HAP-1 (cell line): ENCODE measurements at regions not wholly inside any gene's neighbourhood (a gene's known extent, or its start where the extent isn't known, plus 50 kb on each side); places are given as distances from the start of the nearest gene placed in this dataset.

Experiments used
- DNase-seq, 2 experiments: peaks; one replicate each; pipeline ENCODE4 v3.0.0-alpha.2; 2016 to 2020; ENCODE audit warnings: low spot score in 2 of 2
- H3K27me3 ChIP-seq: fragments of 250-450 bp; sonication (Bioruptor Pico); 2 replicates; pipeline ENCODE4 v1.5.1; 2020; ENCODE audit warnings: low read depth, mild to moderate bottlenecking, moderate library complexity
- H3K36me3 ChIP-seq: fragments of 250-450 bp; sonication (Bioruptor Pico); replicated peaks from 2 replicates; pipeline ENCODE4 v1.5.1; 2020; ENCODE audit warnings: mild to moderate bottlenecking
- H3K4me1 ChIP-seq: fragments of 250-450 bp; sonication (Bioruptor Pico); 2 replicates; pipeline ENCODE4 v1.5.1; 2020; ENCODE audit warnings: mild to moderate bottlenecking
- H3K4me3 ChIP-seq: fragments of 250-450 bp; sonication (Bioruptor Pico); 2 replicates; pipeline ENCODE4 v1.5.1; 2020; ENCODE audit warnings: mild to moderate bottlenecking, moderate library complexity
- H3K9me3 ChIP-seq: fragments of 250-450 bp; sonication (Bioruptor Pico); 2 replicates; pipeline ENCODE4 v1.5.1; 2020; ENCODE audit warnings: mild to moderate bottlenecking, moderate library complexity
- in situ Hi-C: fragments of 300-500 bp; cut with MboI; formaldehyde crosslinking; loops from 3 replicates; pipeline ENCODE4 v1.14.3; 2020; ENCODE audit warnings: low sequenced_read_pairs, inconsistent platforms, mixed read lengths

GRCh38 chr1:2943686-2944260, 77.5 kb upstream of the ACTRT2 start:
- peaks cover 16% of the 10 kb centered on the region for H3K27me3 ChIP-seq
- in situ Hi-C loops: no loop called here
- H3K9me3 ChIP-seq: peaks cover 3% of the 10 kb centered on the region; the same call in 1 of the 2 replicates

GRCh38 chr1:2944705-2945104, 76.6 kb upstream of the ACTRT2 start:
- peaks cover 3% of the 10 kb centered on the region; the same call in 1 of the 2 replicates for H3K9me3 ChIP-seq
- H3K36me3 ChIP-seq: no peaks in the 10 kb centered on the region
- H3K27me3 ChIP-seq: peaks cover 20% of the 10 kb centered on the region
- no peak for DNase-seq
- no peak overlapping the region for H3K4me3 ChIP-seq
- H3K4me1 ChIP-seq: no peaks in the 10 kb centered on the region
- in situ Hi-C loops: no loop called here

More at GRCh38 chr1:2943686-2944260, 77.5 kb upstream of the ACTRT2 start:
- no peak for DNase-seq
- H3K4me1 ChIP-seq: no peaks in the 10 kb centered on the region
- H3K36me3 ChIP-seq: no peaks in the 10 kb centered on the region
- H3K4me3 ChIP-seq: no peak overlapping the region

- H3K4me1 ChIP-seq: no peaks in the 10 kb centered on the region
- no peak for DNase-seq
- no peak overlapping the region for H3K4me3 ChIP-seq
- H3K36me3 ChIP-seq: no peaks in the 10 kb centered on the region
- in situ Hi-C loops: no loop called here
- no peaks in the 10 kb centered on the region for H3K9me3 ChIP-seq
- peaks cover 23% of the 10 kb centered on the region for H3K27me3 ChIP-seq
Measured at GRCh38 chr1:2945821-2946231, 75.4 kb upstream of the ACTRT2 start.

- Histone ChIP-seq H3K36me3 (no peaks in the 10 kb centered on the region), H3K27me3 (peaks cover 26% of the 10 kb centered on the region), H3K4me3 (no peak overlapping the region), H3K9me3 (no peaks in the 10 kb centered on the region), H3K4me1 (no peaks in the 10 kb centered on the region)
- no peak for DNase-seq
- in situ Hi-C loops: no loop called here
Measured at GRCh38 chr1:2946291-2946690, 75.0 kb upstream of the ACTRT2 start.

- H3K27me3 ChIP-seq: peaks cover 26% of the 10 kb centered on the region
- no peaks in the 10 kb centered on the region for H3K4me1 ChIP-seq
- DNase-seq: no peak
- in situ Hi-C loops: no loop called here
- H3K9me3 ChIP-seq: no peaks in the 10 kb centered on the region
- H3K4me3 ChIP-seq: no peak overlapping the region
- H3K36me3 ChIP-seq: no peaks in the 10 kb centered on the region
Measured at GRCh38 chr1:2946999-2947690, 74.1 kb upstream of the ACTRT2 start.

- H3K36me3 ChIP-seq: no peaks in the 10 kb centered on the region
- no peaks in the 10 kb centered on the region for H3K4me1 ChIP-seq
- H3K9me3 ChIP-seq: no peaks in the 10 kb centered on the region
- in situ Hi-C loops: no loop called here
- no peak for DNase-seq
- H3K4me3 ChIP-seq: no peak overlapping the region
- peaks cover 26% of the 10 kb centered on the region for H3K27me3 ChIP-seq
Measured at GRCh38 chr1:2948001-2948750, 73.1 kb upstream of the ACTRT2 start.

- in situ Hi-C loops: no loop called here
- no peaks in the 10 kb centered on the region for H3K4me1 ChIP-seq
- peaks cover 26% of the 10 kb centered on the region for H3K27me3 ChIP-seq
- no peaks in the 10 kb centered on the region for H3K36me3 ChIP-seq
- H3K4me3 ChIP-seq: no peak overlapping the region
- no peaks in the 10 kb centered on the region for H3K9me3 ChIP-seq
- DNase-seq: no peak
Measured at GRCh38 chr1:2948751-2949680, 72.3 kb upstream of the ACTRT2 start.

GRCh38 chr1:2949966-2950925, 71.0 kb upstream of the ACTRT2 start:
- H3K27me3 ChIP-seq: peaks cover 26% of the 10 kb centered on the region
- H3K36me3 ChIP-seq: no peaks in the 10 kb centered on the region
- H3K4me1 ChIP-seq: no peaks in the 10 kb centered on the region
- no peak for DNase-seq
- H3K9me3 ChIP-seq: 0 out of 2 replicates have a peak, but pooled peaks cover 3% of the 10 kb centered on the region
- in situ Hi-C loops: no loop called here
- H3K4me3 ChIP-seq: no peak overlapping the region

GRCh38 chr1:2950926-2951305, 70.4 kb upstream of the ACTRT2 start:
- Histone ChIP-seq H3K36me3 (no peaks in the 10 kb centered on the region), H3K4me3 (no peak overlapping the region), H3K9me3 (0 out of 2 replicates have a peak, but pooled peaks cover 3% of the 10 kb centered on the region), H3K27me3 (peaks cover 26% of the 10 kb centered on the region), H3K4me1 (no peaks in the 10 kb centered on the region)
- in situ Hi-C loops: no loop called here
- no peak for DNase-seq

GRCh38 chr1:2951856-2952255, 69.4 kb upstream of the ACTRT2 start:
- no peaks in the 10 kb centered on the region for H3K36me3 ChIP-seq
- in situ Hi-C loops: no loop called here
- peaks cover 21% of the 10 kb centered on the region for H3K27me3 ChIP-seq
- H3K4me3 ChIP-seq: no peak overlapping the region
- H3K4me1 ChIP-seq: no peaks in the 10 kb centered on the region
- DNase-seq: no peak
- H3K9me3 ChIP-seq: peaks cover 3% of the 10 kb centered on the region; the same call in 1 of the 2 replicates

- Histone ChIP-seq H3K4me1 (no peaks in the 10 kb centered on the region), H3K9me3 (peaks cover 3% of the 10 kb centered on the region; the same call in 1 of the 2 replicates), H3K27me3 (peaks cover 16% of the 10 kb centered on the region), H3K36me3 (no peaks in the 10 kb centered on the region), H3K4me3 (no peak overlapping the region)
- in situ Hi-C loops: no loop called here
- DNase-seq: no peak
Measured at GRCh38 chr1:2952371-2952770, 68.9 kb upstream of the ACTRT2 start.

GRCh38 chr1:2952992-2953391, 68.3 kb upstream of the ACTRT2 start:
- H3K4me1 ChIP-seq: no peaks in the 10 kb centered on the region
- H3K27me3 ChIP-seq: peaks cover 12% of the 10 kb centered on the region
- no peak overlapping the region for H3K4me3 ChIP-seq
- peaks cover 3% of the 10 kb centered on the region; the same call in 1 of the 2 replicates for H3K9me3 ChIP-seq
- in situ Hi-C loops: no loop called here
- DNase-seq: no peak
- H3K36me3 ChIP-seq: no peaks in the 10 kb centered on the region
